ENCODE measurements at regions not wholly inside any gene's neighbourhood (a gene's known extent, or its start where the extent isn't known, plus 50 kb on each side); places are given as distances from the start of the nearest gene placed in this dataset.

DNA sequence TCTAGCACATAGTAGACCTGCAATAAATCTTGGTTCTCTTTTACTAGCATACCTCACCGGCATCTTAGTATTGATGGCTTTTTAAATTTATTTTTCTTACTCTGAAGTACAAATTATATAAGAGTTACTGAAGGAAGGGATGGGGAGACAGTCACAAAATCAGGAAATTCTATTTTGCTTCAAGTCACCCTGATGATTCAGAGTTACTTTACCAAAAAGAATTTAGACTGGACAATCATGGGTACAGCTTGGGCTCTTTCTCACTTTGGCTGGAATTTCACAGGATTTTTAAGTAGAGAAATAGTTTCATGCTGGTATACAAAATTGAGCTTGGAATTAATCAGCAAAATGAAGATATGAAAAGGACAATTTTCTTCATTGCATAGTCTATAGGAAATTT is 919.2 kb downstream of the METTL15 start:
- H2AFZ ChIP-seq (ENCODE audit: low read depth, low read length, poor library complexity, severe bottlenecking), result no peak overlapping the region
- no peaks in the 10 kb centered on the region for H3K27me3 ChIP-seq (ENCODE audit: insufficient read depth, low read length)
- RAD21 ChIA-PET (ENCODE audit: low non-redundant PET in 1 of 2, low total read pairs in 2 of 2, uncharacterized antibody in 2 of 2, unreplicated experiment in 2 of 2), result no interaction called here
- H3K4me1 ChIP-seq (ENCODE audit: control insufficient read depth in 1 of 2, insufficient read depth in 2 of 2, low read length in 2 of 2), result no peaks in the 10 kb centered on the region
- DNase-seq (ENCODE audit: low read depth, low spot score) (no peak), ATAC-seq (no peak)
- no peak overlapping the region for H3K4me3 ChIP-seq (replicated peaks in 1 of 2; ENCODE audit: low read depth in 1 of 2, low read length in 2 of 2)
- no peaks in the 10 kb centered on the region for H3K9me2 ChIP-seq (ENCODE audit: insufficient read depth)
- H3K27ac ChIP-seq (ENCODE audit: low read depth, low read length), result no peak overlapping the region
- intact Hi-C loops (cut with micrococcal nuclease), result no loop called here
- H3K9me3 ChIP-seq (ENCODE audit: control insufficient read depth in 1 of 2, insufficient read depth in 1 of 2, low read depth in 1 of 2, low read length in 2 of 2), result peaks cover 0 to 9% of the 10 kb centered on the region in 2 experiments; a peak in 1 of 4 replicates
- no peak for TF ChIP-seq CBX3 (IDR thresholded peaks at IDR 0.05; ENCODE audit: low read depth)
- TF ChIP-seq, protein P1, sequence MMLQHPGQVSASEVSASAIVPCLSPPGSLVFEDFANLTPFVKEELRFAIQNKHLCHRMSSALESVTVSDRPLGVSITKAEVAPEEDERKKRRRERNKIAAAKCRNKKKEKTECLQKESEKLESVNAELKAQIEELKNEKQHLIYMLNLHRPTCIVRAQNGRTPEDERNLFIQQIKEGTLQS (IDR thresholded peaks at IDR 0.05), result no peak
- no peak for TF ChIP-seq SP1 (IDR thresholded peaks at IDR 0.05; ENCODE audit: low read depth)
- TF ChIP-seq RAD21 (IDR thresholded peaks at IDR 0.05; ENCODE audit: low read depth), result no peak
- TF ChIP-seq SIN3A (IDR thresholded peaks at IDR 0.05; ENCODE audit: low read depth), result no peak
- TF ChIP-seq CEBPB (IDR thresholded peaks at IDR 0.05; ENCODE audit: low read depth), result no peak
- no peak for TF ChIP-seq ZNF274 (IDR thresholded peaks at IDR 0.05; ENCODE audit: low read depth, low read length)
- no peaks in the 10 kb centered on the region for H3K36me3 ChIP-seq (ENCODE audit: control insufficient read depth in 1 of 2, insufficient read depth in 2 of 2, low read length in 2 of 2)
- H4K20me1 ChIP-seq (ENCODE audit: insufficient read depth), result no peaks in the 10 kb centered on the region
- CTCF ChIA-PET, result no interaction called here
- BruUV-seq (replicated peaks), result no TSS peak
- H3K79me2 ChIP-seq (ENCODE audit: insufficient read depth, low read length), result no peaks in the 10 kb centered on the region
- no peak overlapping the region for H3K4me2 ChIP-seq (ENCODE audit: low read length)
- POLR2A ChIA-PET, result no interaction called here
- no peak overlapping the region for H3K9ac ChIP-seq (ENCODE audit: low read length)

DNA sequence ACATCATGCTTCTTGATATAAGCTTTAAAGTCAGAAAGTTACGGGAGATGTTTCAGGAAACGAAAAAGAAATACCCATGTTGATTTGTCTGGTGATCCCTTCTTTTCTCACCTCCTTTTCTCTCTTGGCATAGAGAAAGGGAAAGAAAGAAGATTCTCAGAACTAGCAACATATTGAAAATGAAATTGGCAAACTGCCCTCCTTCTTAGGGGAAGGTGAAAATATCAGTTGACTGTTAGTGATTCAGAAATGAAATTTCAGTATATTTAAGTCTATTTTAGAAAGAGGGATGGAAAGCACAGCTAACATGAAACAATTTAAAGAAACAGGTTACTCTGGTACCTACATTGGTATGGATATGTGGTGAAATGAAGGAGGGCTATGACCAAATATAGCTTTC is 918.1 kb downstream of the METTL15 start:
- no peak overlapping the region for H3K4me2 ChIP-seq (ENCODE audit: low read length)
- DNase-seq (ENCODE audit: low read depth, low spot score) (no peak), ATAC-seq (no peak)
- no peaks in the 10 kb centered on the region for H3K27me3 ChIP-seq (ENCODE audit: insufficient read depth, low read length)
- no peaks in the 10 kb centered on the region for H3K9me2 ChIP-seq (ENCODE audit: insufficient read depth)
- ChIA-PET POLR2A (no interaction called here), RAD21 (ENCODE audit: low non-redundant PET in 1 of 2, low total read pairs in 2 of 2, uncharacterized antibody in 2 of 2, unreplicated experiment in 2 of 2) (interaction anchor here in 1 of 2 experiments (0.6 kb wide), 1 partner anchor 1325 kb away, joined by 3 read pairs; no protein-coding TSS in a partner anchor), CTCF (no interaction called here)
- no TSS peak for BruUV-seq (replicated peaks)
- intact Hi-C loops (cut with micrococcal nuclease), result no loop called here
- no peaks in the 10 kb centered on the region for H4K20me1 ChIP-seq (ENCODE audit: insufficient read depth)
- no peaks in the 10 kb centered on the region for H3K79me2 ChIP-seq (ENCODE audit: insufficient read depth, low read length)
- no peak overlapping the region for H3K4me3 ChIP-seq (replicated peaks in 1 of 2; ENCODE audit: low read depth in 1 of 2, low read length in 2 of 2)
- H3K27ac ChIP-seq (ENCODE audit: low read depth, low read length), result no peak overlapping the region
- H3K9ac ChIP-seq (ENCODE audit: low read length), result no peak overlapping the region
- peaks cover 0 to 9% of the 10 kb centered on the region in 2 experiments; a peak in 1 of 4 replicates for H3K9me3 ChIP-seq (ENCODE audit: control insufficient read depth in 1 of 2, insufficient read depth in 1 of 2, low read depth in 1 of 2, low read length in 2 of 2)
- no peaks in the 10 kb centered on the region for H3K36me3 ChIP-seq (ENCODE audit: control insufficient read depth in 1 of 2, insufficient read depth in 2 of 2, low read length in 2 of 2)
- no peaks in the 10 kb centered on the region for H3K4me1 ChIP-seq (ENCODE audit: control insufficient read depth in 1 of 2, insufficient read depth in 2 of 2, low read length in 2 of 2)
- H2AFZ ChIP-seq (ENCODE audit: low read depth, low read length, poor library complexity, severe bottlenecking), result no peak overlapping the region
- TF ChIP-seq SP1 (IDR thresholded peaks at IDR 0.05; ENCODE audit: low read depth), result no peak
- TF ChIP-seq EGR1 (IDR thresholded peaks at IDR 0.05; ENCODE audit: low read depth), result no peak
- TF ChIP-seq POLR2AphosphoS5 (IDR thresholded peaks at IDR 0.05; ENCODE audit: low read depth, low read length), result no peak
- no peak for TF ChIP-seq SRF (IDR thresholded peaks at IDR 0.05; ENCODE audit: low read depth)
- no peak for TF ChIP-seq JUND (IDR thresholded peaks at IDR 0.05)
- TF ChIP-seq, protein P2, sequence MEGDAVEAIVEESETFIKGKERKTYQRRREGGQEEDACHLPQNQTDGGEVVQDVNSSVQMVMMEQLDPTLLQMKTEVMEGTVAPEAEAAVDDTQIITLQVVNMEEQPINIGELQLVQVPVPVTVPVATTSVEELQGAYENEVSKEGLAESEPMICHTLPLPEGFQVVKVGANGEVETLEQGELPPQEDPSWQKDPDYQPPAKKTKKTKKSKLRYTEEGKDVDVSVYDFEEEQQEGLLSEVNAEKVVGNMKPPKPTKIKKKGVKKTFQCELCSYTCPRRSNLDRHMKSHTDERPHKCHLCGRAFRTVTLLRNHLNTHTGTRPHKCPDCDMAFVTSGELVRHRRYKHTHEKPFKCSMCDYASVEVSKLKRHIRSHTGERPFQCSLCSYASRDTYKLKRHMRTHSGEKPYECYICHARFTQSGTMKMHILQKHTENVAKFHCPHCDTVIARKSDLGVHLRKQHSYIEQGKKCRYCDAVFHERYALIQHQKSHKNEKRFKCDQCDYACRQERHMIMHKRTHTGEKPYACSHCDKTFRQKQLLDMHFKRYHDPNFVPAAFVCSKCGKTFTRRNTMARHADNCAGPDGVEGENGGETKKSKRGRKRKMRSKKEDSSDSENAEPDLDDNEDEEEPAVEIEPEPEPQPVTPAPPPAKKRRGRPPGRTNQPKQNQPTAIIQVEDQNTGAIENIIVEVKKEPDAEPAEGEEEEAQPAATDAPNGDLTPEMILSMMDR (IDR thresholded peaks at IDR 0.05 in 2 of 3, conservative IDR thresholded peaks at IDR 0.05 in 1 of 3; ENCODE audit: borderline replicate concordance in 1 of 3, insufficient read depth in 1 of 3, low read depth in 2 of 3, low read length in 2 of 3), result no peak
- no peak for TF ChIP-seq TCF7L2 (IDR thresholded peaks at IDR 0.05; ENCODE audit: borderline replicate concordance, extremely low read depth, insufficient read depth, insufficient read length)
- no peak for TF ChIP-seq ELF1 (IDR thresholded peaks at IDR 0.05; ENCODE audit: borderline replicate concordance, low read depth)
- TF ChIP-seq YY1 (IDR thresholded peaks at IDR 0.05; ENCODE audit: extremely low read depth, insufficient replicate concordance, low read depth, low read length), result no peak
- TF ChIP-seq CBX3 (IDR thresholded peaks at IDR 0.05; ENCODE audit: low read depth), result no peak
- TF ChIP-seq, protein P3, sequence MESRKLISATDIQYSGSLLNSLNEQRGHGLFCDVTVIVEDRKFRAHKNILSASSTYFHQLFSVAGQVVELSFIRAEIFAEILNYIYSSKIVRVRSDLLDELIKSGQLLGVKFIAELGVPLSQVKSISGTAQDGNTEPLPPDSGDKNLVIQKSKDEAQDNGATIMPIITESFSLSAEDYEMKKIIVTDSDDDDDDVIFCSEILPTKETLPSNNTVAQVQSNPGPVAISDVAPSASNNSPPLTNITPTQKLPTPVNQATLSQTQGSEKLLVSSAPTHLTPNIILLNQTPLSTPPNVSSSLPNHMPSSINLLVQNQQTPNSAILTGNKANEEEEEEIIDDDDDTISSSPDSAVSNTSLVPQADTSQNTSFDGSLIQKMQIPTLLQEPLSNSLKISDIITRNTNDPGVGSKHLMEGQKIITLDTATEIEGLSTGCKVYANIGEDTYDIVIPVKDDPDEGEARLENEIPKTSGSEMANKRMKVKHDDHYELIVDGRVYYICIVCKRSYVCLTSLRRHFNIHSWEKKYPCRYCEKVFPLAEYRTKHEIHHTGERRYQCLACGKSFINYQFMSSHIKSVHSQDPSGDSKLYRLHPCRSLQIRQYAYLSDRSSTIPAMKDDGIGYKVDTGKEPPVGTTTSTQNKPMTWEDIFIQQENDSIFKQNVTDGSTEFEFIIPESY (IDR thresholded peaks at IDR 0.05; ENCODE audit: extremely low read depth, insufficient replicate concordance, low read length), result no peak
